SU-DHL-6 (cell line): ENCODE measurements at regions not wholly inside any gene's neighbourhood (a gene's known extent, or its start where the extent isn't known, plus 50 kb on each side); places are given as distances from the start of the nearest gene placed in this dataset.

Source experiments
- H2AFZ ChIP-seq: fragments of 200-600 bp; sonication (generic); 2 replicates; pipeline ENCODE4 v1.6.1; 2014; ENCODE audit warnings: low read depth, mild to moderate bottlenecking, moderate library complexity, mixed read lengths, antibody characterized with exemption, low read length; ENCODE audit not compliant: severe bottlenecking
- H3F3A ChIP-seq: fragments of 200-600 bp; shearing (Covaris generic); 2 replicates; pipeline ENCODE4 v1.6.0; 2016; ENCODE audit warnings: antibody characterized with exemption, mild to moderate bottlenecking; ENCODE audit not compliant: insufficient read depth
- H3K27ac ChIP-seq: fragments of 200-600 bp; sonication (generic); 2 replicates; pipeline ENCODE4 v1.5.1; 2016; ENCODE audit warnings: low read depth, mild to moderate bottlenecking, low read length, moderate library complexity, mixed read lengths
- H3K27me3 ChIP-seq: fragments of 200-600 bp; sonication (generic), shearing (Covaris generic); 2 replicates; pipeline ENCODE4 v1.6.0; 2014; ENCODE audit warnings: mild to moderate bottlenecking, low read length
- H3K36me3 ChIP-seq: fragments of 200-600 bp; sonication (generic); 2 replicates; pipeline ENCODE4 v1.6.1; 2014; ENCODE audit warnings: mild to moderate bottlenecking, low read length, mixed read lengths
- H3K4me2 ChIP-seq: fragments of 300-600, 200-600 bp; shearing (Covaris generic), sonication (generic); 2 replicates; pipeline ENCODE4 v1.6.0; 2014; ENCODE audit warnings: low read length, low read depth, mild to moderate bottlenecking; ENCODE audit not compliant: poor library complexity, severe bottlenecking
- H3K4me3 ChIP-seq: fragments of 200-600 bp; sonication (generic); 2 replicates; pipeline ENCODE4 v1.5.1; 2014; ENCODE audit warnings: antibody characterized with exemption, low read length, mild to moderate bottlenecking, mixed read lengths; ENCODE audit not compliant: insufficient read depth, poor library complexity, severe bottlenecking
- H3K79me2 ChIP-seq: fragments of 200-600 bp; sonication (generic); 2 replicates; pipeline ENCODE4 v1.6.1; 2014; ENCODE audit warnings: mild to moderate bottlenecking, low read length, moderate library complexity; ENCODE audit not compliant: insufficient read depth
- H3K9ac ChIP-seq: fragments of 200-600 bp; sonication (generic); 2 replicates; pipeline ENCODE4 v1.7.0; 2014; ENCODE audit warnings: mild to moderate bottlenecking, low read length
- H3K9me2 ChIP-seq: fragments of 200-600 bp; sonication (generic); replicated peaks from 2 replicates; pipeline ENCODE4 v1.6.1; 2014; ENCODE audit warnings: low read length; ENCODE audit not compliant: insufficient read depth
- H3K9me3 ChIP-seq: fragments of 200-600 bp; sonication (generic); 2 replicates; pipeline ENCODE4 v1.6.1; 2014; ENCODE audit warnings: low read length, mixed read lengths; ENCODE audit not compliant: insufficient read depth
- H4K20me1 ChIP-seq: fragments of 200-600 bp; sonication (generic); 2 replicates; pipeline ENCODE4 v1.6.1; 2014; ENCODE audit warnings: low read depth, mild to moderate bottlenecking, antibody characterized with exemption, low read length, moderate library complexity, mixed read lengths
- CTCF ChIP-seq: fragments of 200-600 bp; sonication (generic); IDR thresholded peaks from one replicate; pipeline ENCODE4 v1.5.1; 2017; ENCODE audit warnings: antibody characterized with exemption, mild to moderate bottlenecking, low read length, moderate library complexity; ENCODE audit not compliant: insufficient read depth, poor library complexity, severe bottlenecking
- EZH2phosphoT487 ChIP-seq: fragments of 200-600 bp; sonication (generic), shearing (Covaris generic); conservative IDR thresholded peaks from 2 replicates; pipeline ENCODE4 v1.6.1; 2018; ENCODE audit warnings: mild to moderate bottlenecking, antibody characterized with exemption, low read length, moderate library complexity, mixed read lengths

GRCh38 chr5:81908044-81908443 lies 63.8 kb upstream of the ATG10 start:
- Histone ChIP-seq H3F3A (no peaks in the 10 kb centered on the region), H3K27ac (no peak overlapping the region), H3K9me2 (no peaks in the 10 kb centered on the region), H3K9me3 (no peaks in the 10 kb centered on the region), H3K27me3 (no peaks in the 10 kb centered on the region), H2AFZ (no peak overlapping the region), H3K4me3 (no peak overlapping the region), H4K20me1 (no peaks in the 10 kb centered on the region), H3K36me3 (no peaks in the 10 kb centered on the region), H3K79me2 (no peaks in the 10 kb centered on the region), H3K4me2 (no peak overlapping the region), H3K9ac (no peak overlapping the region)
- TF ChIP-seq EZH2phosphoT487 (no peak), CTCF (no peak)

DNA sequence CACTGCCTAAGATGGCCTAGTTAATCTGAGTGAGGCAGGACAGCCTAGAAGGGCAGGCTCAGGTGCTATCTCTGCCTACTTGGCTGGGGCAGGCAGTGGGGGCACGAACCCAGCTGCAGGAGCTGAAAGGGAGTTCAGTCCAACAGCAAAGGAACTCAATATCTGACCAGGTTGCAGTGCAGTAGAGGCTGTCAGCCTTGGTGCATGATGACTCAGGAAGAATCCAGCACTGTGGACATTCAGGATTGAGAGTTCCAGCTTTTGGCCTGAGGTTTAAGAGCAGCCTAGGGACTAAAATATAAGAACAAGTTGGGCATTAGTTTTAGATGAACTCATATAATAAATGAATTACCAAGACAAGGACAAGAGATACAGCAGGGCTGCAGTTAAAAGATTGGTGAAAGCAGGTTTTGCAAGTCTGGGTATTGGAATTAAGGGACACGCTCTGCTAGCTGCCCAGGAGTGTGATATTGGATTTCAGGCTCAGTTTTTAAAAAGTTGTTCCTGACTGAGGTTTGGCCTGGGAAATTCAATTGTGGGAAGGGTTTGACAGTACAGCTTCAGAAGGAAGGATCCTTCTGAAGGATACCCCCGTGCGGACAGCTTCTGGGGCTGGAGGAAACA lies 64.7 kb upstream of the ATG10 start:
- no peaks in the 10 kb centered on the region for H4K20me1 ChIP-seq
- no peak overlapping the region for H3K4me2 ChIP-seq
- H2AFZ ChIP-seq: no peak overlapping the region
- no peaks in the 10 kb centered on the region for H3K79me2 ChIP-seq
- TF ChIP-seq CTCF (no peak), EZH2phosphoT487 (no peak)
- no peak overlapping the region for H3K9ac ChIP-seq
- H3K9me3 ChIP-seq: no peaks in the 10 kb centered on the region
- no peaks in the 10 kb centered on the region for H3K9me2 ChIP-seq
- H3K27ac ChIP-seq: no peak overlapping the region
- H3F3A ChIP-seq: no peaks in the 10 kb centered on the region
- H3K36me3 ChIP-seq: no peaks in the 10 kb centered on the region
- no peak overlapping the region for H3K4me3 ChIP-seq
- H3K27me3 ChIP-seq: no peaks in the 10 kb centered on the region

- no peaks in the 10 kb centered on the region for H3K27me3 ChIP-seq
- no peaks in the 10 kb centered on the region for H3K36me3 ChIP-seq
- H3K9me3 ChIP-seq: peaks cover 6% of the 10 kb centered on the region; the same call in 1 of the 2 replicates
- no peak overlapping the region for H3K4me3 ChIP-seq
- no peak overlapping the region for H3K27ac ChIP-seq
- no peaks in the 10 kb centered on the region for H3K79me2 ChIP-seq
- no peaks in the 10 kb centered on the region for H3K9me2 ChIP-seq
- H2AFZ ChIP-seq: no peak overlapping the region
- H3K9ac ChIP-seq: no peak overlapping the region
- no peaks in the 10 kb centered on the region for H3F3A ChIP-seq
- TF ChIP-seq EZH2phosphoT487: no peak
- no peak for TF ChIP-seq CTCF
- no peak overlapping the region for H3K4me2 ChIP-seq
- no peaks in the 10 kb centered on the region for H4K20me1 ChIP-seq
Measured at GRCh38 chr5:81906086-81906485, 65.7 kb upstream of the ATG10 start.
